Cardiac muscle cell (in vitro differentiated cells and primary cell): ENCODE measurements at regions not wholly inside any gene's neighbourhood (a gene's known extent, or its start where the extent isn't known, plus 50 kb on each side); places are given as distances from the start of the nearest gene placed in this dataset.
"Not testable (repeated sequence)": the region's sequence is repeated elsewhere in the genome, so short reads cannot be mapped to it uniquely, and the experiment has no call there.

Experiments used
- DNase-seq, 2 donors: peaks; one replicate each; pipeline versions ENCODE4 v3.0.0 to v3.0.0-alpha.2; 2010 to 2017; ENCODE audit warnings: low read depth in 1 of 2, low spot score in 1 of 2
- H3K27ac ChIP-seq: fragments of 200-600 bp; sonication (generic); 2 replicates; pipeline ENCODE4 v1.5.1; 2016
- H3K27me3 ChIP-seq: fragments of 200-600 bp; sonication (generic); 2 replicates; pipeline ENCODE4 v1.6.0; 2016; ENCODE audit warnings: control low read depth
- H3K36me3 ChIP-seq: fragments of 200-600 bp; sonication (generic); 2 replicates; pipeline ENCODE4 v1.5.1; 2016; ENCODE audit warnings: control low read depth
- H3K4me1 ChIP-seq: fragments of 200-600 bp; sonication (generic); 2 replicates; pipeline ENCODE4 v1.8.1; 2017; ENCODE audit warnings: low read depth, mild to moderate bottlenecking, mixed run types
- H3K4me3 ChIP-seq: fragments of 200-600 bp; sonication (generic); 2 replicates; pipeline ENCODE4 v1.5.1; 2016; ENCODE audit warnings: mild to moderate bottlenecking
- H3K9me3 ChIP-seq: fragments of 200-600 bp; sonication (generic); 2 replicates; pipeline ENCODE4 v1.5.1; 2017; ENCODE audit warnings: low read depth, mild to moderate bottlenecking, control low read depth
- CTCF ChIP-seq: IDR thresholded peaks from 2 replicates; pipeline ENCODE4 v1.5.1; 2012; ENCODE audit warnings: low read depth, mild to moderate bottlenecking, low read length

DNA sequence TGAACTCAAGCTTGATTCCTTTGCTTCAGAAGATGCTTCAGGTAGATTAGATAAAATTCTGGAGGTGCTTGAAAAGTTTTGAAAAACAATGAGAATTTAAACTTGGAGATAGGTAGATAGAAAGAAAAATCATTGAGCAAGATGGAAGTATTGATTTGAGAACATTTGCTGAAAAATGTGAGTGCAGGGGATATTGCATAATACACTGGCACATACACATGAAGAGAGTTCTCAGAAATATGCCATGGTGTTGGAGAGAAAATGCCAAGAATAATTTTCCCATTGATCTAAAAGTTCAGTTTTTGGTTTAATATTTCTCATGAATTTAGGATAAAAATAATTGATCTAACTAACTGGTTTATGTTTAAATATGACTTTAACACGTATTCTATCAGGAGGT is 107.2 kb upstream of the GBE1 start:
- Histone ChIP-seq H3K9me3 (no peaks in the 10 kb centered on the region), H3K4me3 (no peak overlapping the region), H3K36me3 (no peaks in the 10 kb centered on the region), H3K4me1 (peaks cover 9% of the 10 kb centered on the region), H3K27me3 (no peaks in the 10 kb centered on the region), H3K27ac (no peak overlapping the region)
- TF ChIP-seq CTCF, result no peak
- DNase-seq, result no peak

DNA sequence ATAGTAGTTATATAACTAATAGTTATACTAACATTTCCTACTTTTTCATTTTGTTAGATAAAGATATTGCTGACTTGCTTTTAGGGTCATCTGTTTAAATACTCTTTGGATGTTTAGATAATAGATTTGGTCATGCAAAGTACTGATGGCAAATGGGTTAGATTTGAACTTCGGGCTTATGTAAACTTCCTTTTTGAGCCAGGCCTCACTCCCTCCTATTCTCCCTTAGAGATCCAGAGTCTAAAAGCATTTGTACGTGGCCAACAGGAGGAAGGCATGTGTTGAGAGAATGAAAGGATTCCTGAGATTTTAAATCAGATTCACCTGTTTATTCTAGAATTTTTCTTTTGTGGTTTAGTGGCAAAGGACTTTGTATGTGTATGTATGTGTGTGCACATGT is 106.4 kb upstream of the GBE1 start:
- Histone ChIP-seq H3K9me3 (no peaks in the 10 kb centered on the region), H3K4me3 (no peak overlapping the region), H3K27ac (no peak overlapping the region), H3K36me3 (no peaks in the 10 kb centered on the region), H3K27me3 (no peaks in the 10 kb centered on the region), H3K4me1 (peaks cover 9% of the 10 kb centered on the region)
- no peak for TF ChIP-seq CTCF
- DNase-seq, result no peak

DNA sequence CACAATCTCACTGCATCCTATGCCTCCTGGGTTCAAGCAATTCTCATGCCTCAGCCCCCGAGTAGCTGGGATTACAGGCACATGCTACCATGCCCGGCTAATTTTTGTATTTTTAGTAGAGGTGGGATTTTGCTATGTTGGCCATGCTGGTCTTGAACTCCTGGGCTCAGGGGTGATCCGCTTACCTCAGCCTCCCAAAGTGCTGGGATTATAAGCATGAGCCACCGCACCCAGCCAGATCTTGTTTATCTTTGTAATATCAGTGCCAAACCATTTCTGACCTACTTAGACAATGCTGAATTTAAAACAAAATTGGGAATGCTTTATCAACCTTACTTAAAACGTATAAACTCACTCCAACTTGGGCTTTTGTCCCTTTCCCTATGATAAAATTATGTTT is 103.7 kb upstream of the GBE1 start:
- not testable (repeated sequence) for H3K27ac ChIP-seq, H3K4me1 ChIP-seq, H3K4me3 ChIP-seq, H3K9me3 ChIP-seq, H3K36me3 ChIP-seq, H3K27me3 ChIP-seq, DNase-seq

DNA sequence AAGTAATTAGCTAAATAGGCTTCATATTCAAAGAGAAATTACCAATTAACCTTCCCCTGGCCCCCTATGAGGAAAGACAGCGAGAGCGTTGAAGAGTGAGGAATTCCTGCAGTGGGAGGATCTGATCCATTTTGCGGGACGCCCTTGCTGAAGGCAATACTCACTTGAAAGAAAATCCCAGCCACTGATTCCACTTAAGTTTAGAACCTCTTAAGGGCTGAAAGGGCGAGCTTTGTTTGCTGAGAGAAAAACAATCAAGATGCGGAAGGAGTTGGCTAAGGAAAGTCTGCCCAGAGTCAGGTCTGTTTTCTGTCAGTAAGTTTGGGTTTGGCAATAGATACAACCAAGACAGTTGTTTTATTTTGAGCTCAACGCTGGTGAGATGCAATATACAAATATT is 102.8 kb upstream of the GBE1 start:
- Histone ChIP-seq H3K36me3 (no peaks in the 10 kb centered on the region), H3K9me3 (no peaks in the 10 kb centered on the region), H3K4me3 (no peak overlapping the region), H3K4me1 (peaks cover 9% of the 10 kb centered on the region), H3K27ac (peak overlapping the region; percentile 20), H3K27me3 (no peaks in the 10 kb centered on the region)
- DNase-seq, result peak; percentile 54 to 83
- TF ChIP-seq CTCF, result no peak

GRCh38 chr3:81863756-81864155 is 102.3 kb upstream of the GBE1 start:
- TF ChIP-seq CTCF, result no peak
- H3K4me3 ChIP-seq, result no peak overlapping the region
- no peaks in the 10 kb centered on the region for H3K9me3 ChIP-seq
- no peak for DNase-seq
- H3K4me1 ChIP-seq, result peaks cover 9% of the 10 kb centered on the region
- no peaks in the 10 kb centered on the region for H3K27me3 ChIP-seq
- no peaks in the 10 kb centered on the region for H3K36me3 ChIP-seq
- peak overlapping the region; percentile 20 for H3K27ac ChIP-seq

- Histone ChIP-seq H3K36me3 (no peaks in the 10 kb centered on the region), H3K4me3 (no peak overlapping the region), H3K4me1 (peaks cover 9% of the 10 kb centered on the region), H3K27ac (no peak overlapping the region), H3K27me3 (no peaks in the 10 kb centered on the region), H3K9me3 (no peaks in the 10 kb centered on the region)
- no peak for DNase-seq
- no peak for TF ChIP-seq CTCF
Measured at GRCh38 chr3:81861593-81861992, 100.1 kb upstream of the GBE1 start.
